IPS-15b (cell line): ENCODE measurements at regions not wholly inside any gene's neighbourhood (a gene's known extent, or its start where the extent isn't known, plus 50 kb on each side); places are given as distances from the start of the nearest gene placed in this dataset.

Source experiments
- H3K27me3 ChIP-seq: one replicate; pipeline ENCODE4 v1.6.1; 2013; ENCODE audit warnings: low read length; ENCODE audit not compliant: control insufficient read depth, insufficient read depth
- H3K36me3 ChIP-seq: one replicate; pipeline ENCODE4 v1.6.1; 2013; ENCODE audit warnings: low read length; ENCODE audit not compliant: control insufficient read depth, insufficient read depth
- H3K4me1 ChIP-seq: one replicate; pipeline ENCODE4 v1.6.1; 2013; ENCODE audit warnings: mild to moderate bottlenecking, low read length; ENCODE audit not compliant: control insufficient read depth, insufficient read depth
- H3K4me3 ChIP-seq: one replicate; pipeline ENCODE4 v1.5.1; 2013; ENCODE audit warnings: low read depth, low read length
- H3K9ac ChIP-seq: one replicate; pipeline ENCODE4 v1.6.1; 2013; ENCODE audit warnings: low read depth, mild to moderate bottlenecking, low read length
- H3K9me3 ChIP-seq: one replicate; pipeline ENCODE4 v1.6.1; 2013; ENCODE audit warnings: mild to moderate bottlenecking, low read length; ENCODE audit not compliant: control insufficient read depth, insufficient read depth

- Histone ChIP-seq H3K27me3 (no peaks in the 10 kb centered on the region), H3K4me1 (no peaks in the 10 kb centered on the region), H3K36me3 (no peaks in the 10 kb centered on the region), H3K9me3 (no peaks in the 10 kb centered on the region), H3K4me3 (no peak overlapping the region), H3K9ac (no peak overlapping the region)
Observed at GRCh38 chr7:18228686-18229085, 201.0 kb upstream of the PRPS1L1 start.

- Histone ChIP-seq H3K9me3 (no peaks in the 10 kb centered on the region), H3K27me3 (no peaks in the 10 kb centered on the region), H3K36me3 (no peaks in the 10 kb centered on the region), H3K9ac (no peak overlapping the region), H3K4me1 (no peaks in the 10 kb centered on the region), H3K4me3 (no peak overlapping the region)
Observed at GRCh38 chr7:18230271-18230670, 202.6 kb upstream of the PRPS1L1 start.

- no peaks in the 10 kb centered on the region for H3K27me3 ChIP-seq
- H3K9ac ChIP-seq, result no peak overlapping the region
- H3K36me3 ChIP-seq, result no peaks in the 10 kb centered on the region
- H3K4me3 ChIP-seq, result no peak overlapping the region
- no peaks in the 10 kb centered on the region for H3K9me3 ChIP-seq
- H3K4me1 ChIP-seq, result no peaks in the 10 kb centered on the region
Observed at GRCh38 chr7:18231854-18232253, 204.2 kb upstream of the PRPS1L1 start.

- Histone ChIP-seq H3K4me3 (no peak overlapping the region), H3K9ac (no peak overlapping the region), H3K4me1 (no peaks in the 10 kb centered on the region), H3K27me3 (no peaks in the 10 kb centered on the region), H3K9me3 (no peaks in the 10 kb centered on the region), H3K36me3 (no peaks in the 10 kb centered on the region)
Observed at GRCh38 chr7:18234519-18234918, 206.9 kb upstream of the PRPS1L1 start.

- no peaks in the 10 kb centered on the region for H3K36me3 ChIP-seq
- H3K4me1 ChIP-seq, result no peaks in the 10 kb centered on the region
- H3K9me3 ChIP-seq, result no peaks in the 10 kb centered on the region
- H3K9ac ChIP-seq, result no peak overlapping the region
- H3K4me3 ChIP-seq, result no peak overlapping the region
- no peaks in the 10 kb centered on the region for H3K27me3 ChIP-seq
Observed at GRCh38 chr7:18235819-18236218, 208.2 kb upstream of the PRPS1L1 start.

GRCh38 chr7:18239212-18239611 lies 211.6 kb upstream of the PRPS1L1 start:
- Histone ChIP-seq H3K36me3 (no peaks in the 10 kb centered on the region), H3K9me3 (no peaks in the 10 kb centered on the region), H3K27me3 (no peaks in the 10 kb centered on the region), H3K9ac (no peak overlapping the region), H3K4me1 (no peaks in the 10 kb centered on the region), H3K4me3 (no peak overlapping the region)

GRCh38 chr7:18241543-18242231 lies 214.0 kb upstream of the PRPS1L1 start:
- H3K27me3 ChIP-seq, result no peaks in the 10 kb centered on the region
- no peak overlapping the region for H3K4me3 ChIP-seq
- H3K9me3 ChIP-seq, result no peaks in the 10 kb centered on the region
- no peaks in the 10 kb centered on the region for H3K4me1 ChIP-seq
- no peaks in the 10 kb centered on the region for H3K36me3 ChIP-seq
- no peak overlapping the region for H3K9ac ChIP-seq

GRCh38 chr7:18243731-18244130 lies 216.1 kb upstream of the PRPS1L1 start:
- Histone ChIP-seq H3K4me3 (no peak overlapping the region), H3K36me3 (no peaks in the 10 kb centered on the region), H3K4me1 (no peaks in the 10 kb centered on the region), H3K9me3 (no peaks in the 10 kb centered on the region), H3K9ac (no peak overlapping the region), H3K27me3 (no peaks in the 10 kb centered on the region)

- Histone ChIP-seq H3K36me3 (no peaks in the 10 kb centered on the region), H3K9me3 (no peaks in the 10 kb centered on the region), H3K4me1 (no peaks in the 10 kb centered on the region), H3K27me3 (no peaks in the 10 kb centered on the region), H3K4me3 (no peak overlapping the region), H3K9ac (no peak overlapping the region)
Observed at GRCh38 chr7:18250133-18250532, 222.5 kb upstream of the PRPS1L1 start.

GRCh38 chr7:18257711-18258110 lies 230.1 kb upstream of the PRPS1L1 start:
- no peaks in the 10 kb centered on the region for H3K9me3 ChIP-seq
- no peaks in the 10 kb centered on the region for H3K36me3 ChIP-seq
- no peak overlapping the region for H3K9ac ChIP-seq
- H3K4me3 ChIP-seq, result no peak overlapping the region
- no peaks in the 10 kb centered on the region for H3K4me1 ChIP-seq
- no peaks in the 10 kb centered on the region for H3K27me3 ChIP-seq

- H3K36me3 ChIP-seq, result no peaks in the 10 kb centered on the region
- no peaks in the 10 kb centered on the region for H3K4me1 ChIP-seq
- H3K27me3 ChIP-seq, result no peaks in the 10 kb centered on the region
- H3K9ac ChIP-seq, result no peak overlapping the region
- H3K4me3 ChIP-seq, result no peak overlapping the region
- no peaks in the 10 kb centered on the region for H3K9me3 ChIP-seq
Observed at GRCh38 chr7:18262058-18262457, 233.5 kb upstream of the HDAC9 start.

GRCh38 chr7:18265611-18266281 lies 229.8 kb upstream of the HDAC9 start:
- Histone ChIP-seq H3K9ac (no peak overlapping the region), H3K9me3 (no peaks in the 10 kb centered on the region), H3K27me3 (no peaks in the 10 kb centered on the region), H3K36me3 (no peaks in the 10 kb centered on the region), H3K4me3 (no peak overlapping the region), H3K4me1 (no peaks in the 10 kb centered on the region)
